PFSK-1 (cell line): ENCODE measurements at regions not wholly inside any gene's neighbourhood (a gene's known extent, or its start where the extent isn't known, plus 50 kb on each side); places are given as distances from the start of the nearest gene placed in this dataset.

ENCODE experiments used
- REST ChIP-seq, 2 experiments: IDR thresholded peaks; 2 replicates each; pipeline versions ENCODE4 v1.6.1 to v1.8.0; 2011 to 2012; ENCODE audit warnings: low read depth in 2 of 2, low read length in 2 of 2, control low read depth in 1 of 2, inconsistent platforms in 1 of 2, mild to moderate bottlenecking in 1 of 2, moderate library complexity in 1 of 2; ENCODE audit not compliant: insufficient read depth in 1 of 2
- TAF1 ChIP-seq: IDR thresholded peaks from 2 replicates; pipeline ENCODE4 v1.6.1; 2012; ENCODE audit warnings: low read length, control low read depth, borderline replicate concordance; ENCODE audit not compliant: insufficient read depth

- TF ChIP-seq TAF1 (no peak), REST (IDR thresholded peaks at IDR 0.05; ENCODE audit: insufficient read depth in 1 of 2, low read depth in 2 of 2, low read length in 2 of 2) (no peak)
Observed at GRCh38 chr2:83915381-83915780, 543.7 kb downstream of the SUCLG1 start.
